ENCODE measurements at regions not wholly inside any gene's neighbourhood (a gene's known extent, or its start where the extent isn't known, plus 50 kb on each side); places are given as distances from the start of the nearest gene placed in this dataset.

DNA sequence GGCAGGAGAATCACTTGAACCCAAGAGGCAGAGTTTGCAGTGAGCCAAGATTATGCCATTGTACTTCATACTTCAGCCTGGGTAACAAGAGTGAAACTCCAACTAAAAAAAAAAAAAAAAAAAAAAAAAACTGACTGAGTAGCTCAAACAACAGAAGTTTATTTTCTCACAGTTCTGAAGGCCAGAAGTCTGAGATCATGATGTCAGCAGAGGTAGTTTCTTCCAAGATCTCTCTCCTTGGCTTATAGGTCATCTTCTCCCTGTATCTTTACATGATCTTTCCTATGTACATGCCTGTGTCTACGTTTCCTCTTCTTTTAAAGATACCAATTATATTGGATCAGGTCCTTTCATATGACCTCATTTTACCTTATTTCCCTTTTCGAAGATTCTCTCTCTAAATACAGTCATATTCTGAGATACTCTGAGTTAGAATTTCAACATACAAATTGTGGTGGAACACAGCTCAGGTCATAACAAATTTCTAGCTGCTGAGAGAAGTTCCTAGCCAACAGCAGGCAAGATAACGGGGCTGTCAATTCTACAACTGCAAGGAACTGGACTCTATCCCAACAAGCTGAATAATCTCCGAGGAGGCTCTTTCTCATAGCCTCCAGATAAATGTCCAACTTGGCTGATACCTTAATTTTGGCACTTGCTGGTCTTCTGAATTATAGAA, 187.7 kb upstream of the ADAMTS5 start:
- Histone ChIP-seq H4K20me1 (ENCODE audit: insufficient read depth, low read length) (no peaks in the 10 kb centered on the region), H3K9ac (ENCODE audit: low read depth, low read length) (no peak overlapping the region), H3K36me3 (ENCODE audit: insufficient read depth, low read length) (no peaks in the 10 kb centered on the region), H3K27me3 (ENCODE audit: insufficient read depth, low read length, poor library complexity) (no peaks in the 10 kb centered on the region), H3K27ac (ENCODE audit: low read length) (no peak overlapping the region), H3K4me1 (ENCODE audit: insufficient read depth, low read length) (no peaks in the 10 kb centered on the region), H3K4me3 (ENCODE audit: low read depth in 1 of 2, low read length in 2 of 2) (no peak overlapping the region), H3K4me2 (ENCODE audit: insufficient read depth, low read length) (no peak overlapping the region), H3K9me3 (ENCODE audit: insufficient read depth, low read length, severe bottlenecking) (no peaks in the 10 kb centered on the region), H2AFZ (ENCODE audit: low read depth, low read length) (no peak overlapping the region), H3K79me2 (ENCODE audit: insufficient read depth, low read length) (no peaks in the 10 kb centered on the region)
- no peak for DNase-seq
- no peak for TF ChIP-seq CTCF (IDR thresholded peaks at IDR 0.05; ENCODE audit: borderline replicate concordance, extremely low read depth, low read length, poor library complexity, severe bottlenecking)
- TF ChIP-seq EZH2 (IDR thresholded peaks at IDR 0.05; ENCODE audit: borderline replicate concordance, low read depth, low read length, severe bottlenecking): no peak
- no peak for ATAC-seq (ENCODE audit: insufficient read depth, low read depth)

DNA sequence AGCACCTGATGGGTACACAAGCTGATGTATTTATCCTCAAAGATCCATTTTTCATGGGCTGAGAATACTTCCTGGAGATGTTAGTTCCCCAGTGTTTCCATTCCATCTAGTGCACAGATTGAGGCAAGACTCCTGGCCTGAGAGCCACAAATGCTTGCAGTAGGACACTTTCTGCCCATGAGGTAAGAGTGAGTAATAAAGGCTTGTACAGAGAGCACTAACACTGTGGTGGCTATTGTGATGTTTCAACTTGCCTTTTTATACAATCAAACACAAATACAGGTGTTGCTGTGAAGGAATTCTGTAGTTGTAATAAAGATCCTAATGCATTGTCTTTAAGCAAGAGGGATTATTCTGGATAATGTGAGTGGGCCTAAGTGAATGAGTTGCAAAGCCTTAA, 186.1 kb upstream of the ADAMTS5 start:
- H3K4me1 ChIP-seq (ENCODE audit: insufficient read depth, low read length): no peaks in the 10 kb centered on the region
- TF ChIP-seq EZH2 (IDR thresholded peaks at IDR 0.05; ENCODE audit: borderline replicate concordance, low read depth, low read length, severe bottlenecking): no peak
- no peak for TF ChIP-seq CTCF (IDR thresholded peaks at IDR 0.05; ENCODE audit: borderline replicate concordance, extremely low read depth, low read length, poor library complexity, severe bottlenecking)
- no peak overlapping the region for H2AFZ ChIP-seq (ENCODE audit: low read depth, low read length)
- H3K27ac ChIP-seq (ENCODE audit: low read length): no peak overlapping the region
- H3K27me3 ChIP-seq (ENCODE audit: insufficient read depth, low read length, poor library complexity): no peaks in the 10 kb centered on the region
- H3K79me2 ChIP-seq (ENCODE audit: insufficient read depth, low read length): no peaks in the 10 kb centered on the region
- no peak overlapping the region for H3K4me3 ChIP-seq (ENCODE audit: low read depth in 1 of 2, low read length in 2 of 2)
- H3K4me2 ChIP-seq (ENCODE audit: insufficient read depth, low read length): no peak overlapping the region
- no peak overlapping the region for H3K9ac ChIP-seq (ENCODE audit: low read depth, low read length)
- no peaks in the 10 kb centered on the region for H3K9me3 ChIP-seq (ENCODE audit: insufficient read depth, low read length, severe bottlenecking)
- no peaks in the 10 kb centered on the region for H3K36me3 ChIP-seq (ENCODE audit: insufficient read depth, low read length)
- ATAC-seq (ENCODE audit: insufficient read depth, low read depth) (no peak), DNase-seq (no peak)
- H4K20me1 ChIP-seq (ENCODE audit: insufficient read depth, low read length): no peaks in the 10 kb centered on the region

- H3K9ac ChIP-seq (ENCODE audit: low read depth, low read length): no peak overlapping the region
- no peaks in the 10 kb centered on the region for H3K9me3 ChIP-seq (ENCODE audit: insufficient read depth, low read length, severe bottlenecking)
- no peaks in the 10 kb centered on the region for H3K36me3 ChIP-seq (ENCODE audit: insufficient read depth, low read length)
- no peaks in the 10 kb centered on the region for H3K4me1 ChIP-seq (ENCODE audit: insufficient read depth, low read length)
- H3K27me3 ChIP-seq (ENCODE audit: insufficient read depth, low read length, poor library complexity): no peaks in the 10 kb centered on the region
- ATAC-seq (ENCODE audit: insufficient read depth, low read depth): no peak
- H3K4me2 ChIP-seq (ENCODE audit: insufficient read depth, low read length): no peak overlapping the region
- H3K27ac ChIP-seq (ENCODE audit: low read length): no peak overlapping the region
- H4K20me1 ChIP-seq (ENCODE audit: insufficient read depth, low read length): no peaks in the 10 kb centered on the region
- no peak overlapping the region for H3K4me3 ChIP-seq (ENCODE audit: low read depth in 1 of 2, low read length in 2 of 2)
- no peak overlapping the region for H2AFZ ChIP-seq (ENCODE audit: low read depth, low read length)
- no peaks in the 10 kb centered on the region for H3K79me2 ChIP-seq (ENCODE audit: insufficient read depth, low read length)
- TF ChIP-seq EZH2 (IDR thresholded peaks at IDR 0.05; ENCODE audit: borderline replicate concordance, low read depth, low read length, severe bottlenecking): no peak
- no peak for TF ChIP-seq CTCF (IDR thresholded peaks at IDR 0.05; ENCODE audit: borderline replicate concordance, extremely low read depth, low read length, poor library complexity, severe bottlenecking)
- no peak for DNase-seq
Measured at GRCh38 chr21:27149034-27149433, 182.1 kb upstream of the ADAMTS5 start.
